Fibroblast of villous mesenchyme (primary cell): ENCODE measurements at regions not wholly inside any gene's neighbourhood (a gene's known extent, or its start where the extent isn't known, plus 50 kb on each side); places are given as distances from the start of the nearest gene placed in this dataset.

Source experiments
- DNase-seq: peaks from one replicate; pipeline ENCODE4 v3.0.0-alpha.2; 2010; ENCODE audit warnings: low read depth
- H3K4me3 ChIP-seq: 2 replicates; pipeline ENCODE4 v1.5.1; 2011; ENCODE audit warnings: low read depth, mild to moderate bottlenecking, low read length
- TF ChIP-seq, protein P1 (sequence below): IDR thresholded peaks from 2 replicates; pipeline ENCODE4 v1.5.1; 2012; ENCODE audit warnings: low read depth, mild to moderate bottlenecking, low read length; ENCODE audit not compliant: insufficient read depth

DNA sequence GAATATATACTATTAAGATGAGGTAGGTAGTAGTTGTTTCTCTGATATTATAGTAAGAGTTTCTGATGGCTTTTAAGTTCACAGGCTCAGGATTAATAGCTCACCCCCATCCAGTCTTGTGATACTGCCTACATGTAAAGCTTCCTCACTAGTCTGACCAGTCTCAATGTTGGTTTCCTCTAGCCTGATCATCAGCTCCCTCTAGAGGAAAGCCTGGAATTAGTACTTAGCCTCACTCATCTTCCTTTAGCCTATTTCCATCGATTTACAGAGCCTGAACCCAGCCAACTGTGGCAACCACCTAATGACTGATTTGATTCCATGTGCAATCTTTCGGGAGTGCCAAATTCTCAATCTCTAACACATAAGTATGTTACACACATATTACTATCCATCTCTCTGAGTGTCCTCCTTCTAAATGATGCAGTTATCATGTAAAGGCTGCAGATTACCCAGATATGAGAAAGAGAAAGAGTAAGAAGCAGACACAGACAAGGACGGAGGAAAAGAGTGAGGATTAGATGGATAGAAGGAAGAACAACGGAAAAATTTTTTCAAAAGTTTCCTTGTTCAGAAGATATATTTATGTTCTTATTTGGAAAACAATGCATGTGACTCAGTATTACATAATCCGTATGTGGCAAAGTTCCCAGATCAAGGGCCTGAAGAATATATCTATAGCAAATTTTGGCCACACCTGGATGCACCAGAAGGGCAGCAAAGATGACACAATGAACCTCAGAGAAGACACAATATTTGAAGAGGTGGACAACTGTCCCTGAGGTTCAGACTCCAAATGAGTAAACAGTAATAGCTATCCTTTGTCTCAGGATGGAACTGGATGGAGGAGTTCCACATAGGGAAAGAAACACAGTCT lies 333.7 kb downstream of the ELAVL2 start:
- TF ChIP-seq, protein P1, sequence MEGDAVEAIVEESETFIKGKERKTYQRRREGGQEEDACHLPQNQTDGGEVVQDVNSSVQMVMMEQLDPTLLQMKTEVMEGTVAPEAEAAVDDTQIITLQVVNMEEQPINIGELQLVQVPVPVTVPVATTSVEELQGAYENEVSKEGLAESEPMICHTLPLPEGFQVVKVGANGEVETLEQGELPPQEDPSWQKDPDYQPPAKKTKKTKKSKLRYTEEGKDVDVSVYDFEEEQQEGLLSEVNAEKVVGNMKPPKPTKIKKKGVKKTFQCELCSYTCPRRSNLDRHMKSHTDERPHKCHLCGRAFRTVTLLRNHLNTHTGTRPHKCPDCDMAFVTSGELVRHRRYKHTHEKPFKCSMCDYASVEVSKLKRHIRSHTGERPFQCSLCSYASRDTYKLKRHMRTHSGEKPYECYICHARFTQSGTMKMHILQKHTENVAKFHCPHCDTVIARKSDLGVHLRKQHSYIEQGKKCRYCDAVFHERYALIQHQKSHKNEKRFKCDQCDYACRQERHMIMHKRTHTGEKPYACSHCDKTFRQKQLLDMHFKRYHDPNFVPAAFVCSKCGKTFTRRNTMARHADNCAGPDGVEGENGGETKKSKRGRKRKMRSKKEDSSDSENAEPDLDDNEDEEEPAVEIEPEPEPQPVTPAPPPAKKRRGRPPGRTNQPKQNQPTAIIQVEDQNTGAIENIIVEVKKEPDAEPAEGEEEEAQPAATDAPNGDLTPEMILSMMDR: no peak
- no peak overlapping the region for H3K4me3 ChIP-seq
- DNase-seq: peak; percentile 1

GRCh38 chr9:23493219-23493618 lies 332.8 kb downstream of the ELAVL2 start:
- H3K4me3 ChIP-seq: no peak overlapping the region
- DNase-seq: no peak
- TF ChIP-seq, protein P1: no peak

- no peak for DNase-seq
- no peak overlapping the region for H3K4me3 ChIP-seq
- TF ChIP-seq, protein P1: no peak
Measured at GRCh38 chr9:23496489-23497136, 329.4 kb downstream of the ELAVL2 start.

DNA sequence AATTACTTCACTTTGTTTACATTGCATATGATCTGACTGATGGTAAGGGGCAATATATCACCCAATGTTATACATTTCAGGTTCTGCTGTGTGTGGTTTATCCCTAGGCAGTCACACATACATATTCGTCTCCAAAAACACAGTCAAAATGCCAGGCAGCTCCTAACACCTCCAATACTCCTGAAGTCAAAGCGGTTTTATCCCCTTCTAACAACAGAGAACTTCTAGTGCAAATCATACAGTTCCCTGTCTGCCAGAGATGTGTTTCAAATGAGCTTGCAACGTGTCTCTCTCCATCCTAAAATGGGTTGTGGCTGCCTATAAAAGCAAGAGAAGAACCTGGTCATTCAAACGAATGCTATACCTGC lies 328.9 kb downstream of the ELAVL2 start:
- TF ChIP-seq, protein P1: no peak

DNA sequence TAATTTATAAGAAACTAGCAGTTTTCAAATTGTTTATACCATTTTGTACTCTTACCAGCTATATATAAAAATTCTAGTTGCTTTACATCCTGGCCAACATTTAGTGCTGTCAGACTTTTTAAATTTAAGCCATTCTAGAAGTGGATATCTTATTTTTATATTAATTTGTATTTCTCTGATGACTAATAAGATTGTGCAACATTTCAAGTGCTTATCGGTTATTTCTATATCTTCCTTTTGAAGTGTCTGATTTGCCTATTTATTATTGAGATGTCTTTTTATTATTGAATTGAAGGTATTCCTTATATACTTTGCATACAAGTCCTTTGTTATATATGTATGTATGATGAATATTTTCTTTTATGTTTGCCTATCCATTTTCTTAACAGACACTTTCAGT lies 324.0 kb downstream of the ELAVL2 start:
- H3K4me3 ChIP-seq: no peak overlapping the region
- no peak for DNase-seq
- TF ChIP-seq, protein P1: no peak

More for the DNA sequence above, 328.9 kb downstream of the ELAVL2 start:
- no peak overlapping the region for H3K4me3 ChIP-seq
- no peak for DNase-seq

DNA sequence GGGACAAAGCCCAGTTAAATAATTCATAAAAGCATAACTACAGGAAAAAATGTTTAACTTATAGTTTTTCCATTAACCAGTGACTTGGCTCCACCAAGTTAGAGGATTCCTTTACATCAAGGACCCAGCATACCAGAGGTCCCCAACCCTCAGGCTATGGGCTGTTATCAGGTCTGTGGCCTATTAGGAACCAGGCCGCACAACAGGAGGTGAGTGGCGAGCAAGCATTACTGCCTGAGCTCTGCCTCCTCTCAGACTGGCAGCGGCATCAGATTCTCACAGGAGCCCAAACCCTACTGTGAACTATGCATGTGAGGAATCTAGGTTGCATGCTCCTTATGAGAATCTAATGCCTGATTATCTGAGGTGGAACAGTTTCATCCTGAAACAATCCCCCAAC lies 303.1 kb downstream of the ELAVL2 start:
- no peak for DNase-seq
- no peak overlapping the region for H3K4me3 ChIP-seq
- TF ChIP-seq, protein P1: no peak
